Small intestine (tissue), 7 donors: ENCODE measurements at regions not wholly inside any gene's neighbourhood (a gene's known extent, or its start where the extent isn't known, plus 50 kb on each side); places are given as distances from the start of the nearest gene placed in this dataset.

Experiments used
- DNase-seq, 2 donors: peaks; one replicate each; pipeline versions ENCODE4 v3.0.0 to v3.0.0-alpha.2; 2013
- FAIRE-seq: peaks from 2 replicates; lab custom pipeline; 2012; peaks lifted over from hg19 to GRCh38; lab: Jason Lieb, UNC
- H3K27ac ChIP-seq, 3 donors: one replicate each; pipeline ENCODE4 v1.5.1; 2013; ENCODE audit warnings: low read length in 2 of 3, mild to moderate bottlenecking in 2 of 3, control low read depth in 1 of 3, inconsistent platforms in 1 of 3, low read depth in 1 of 3, moderate library complexity in 1 of 3
- H3K27me3 ChIP-seq, 3 donors: one replicate each; pipeline ENCODE4 v1.6.1; 2013; ENCODE audit warnings: low read length in 3 of 3, inconsistent platforms in 1 of 3; ENCODE audit not compliant: control insufficient read depth in 3 of 3, insufficient read depth in 3 of 3
- H3K36me3 ChIP-seq, 3 donors: one replicate each; pipeline ENCODE4 v1.6.1; 2013; ENCODE audit warnings: low read length in 3 of 3, inconsistent platforms in 1 of 3, low read depth in 1 of 3, mild to moderate bottlenecking in 1 of 3, moderate library complexity in 1 of 3; ENCODE audit not compliant: control insufficient read depth in 3 of 3, insufficient read depth in 2 of 3
- H3K4me1 ChIP-seq, 3 donors: one replicate each; pipeline ENCODE4 v1.6.1; 2013; ENCODE audit warnings: low read length in 2 of 3, inconsistent platforms in 1 of 3, low read depth in 1 of 3, mild to moderate bottlenecking in 1 of 3, moderate library complexity in 1 of 3; ENCODE audit not compliant: control insufficient read depth in 3 of 3, insufficient read depth in 2 of 3
- H3K4me3 ChIP-seq, 3 donors: one replicate each; pipeline ENCODE4 v1.5.1; 2013; ENCODE audit warnings: low read length in 3 of 3, control low read depth in 1 of 3, inconsistent platforms in 1 of 3, low read depth in 1 of 3, mild to moderate bottlenecking in 1 of 3, moderate library complexity in 1 of 3
- H3K9me3 ChIP-seq, 2 donors: one replicate each; pipeline ENCODE4 v1.6.1; 2013; ENCODE audit warnings: low read depth in 1 of 2, low read length in 1 of 2; ENCODE audit not compliant: control insufficient read depth in 2 of 2, insufficient read depth in 1 of 2
- WGBS, 3 donors: extraction: QIAGEN DNeasy Blood & Tissue Kit; methylation state at CpG; one replicate each; pipeline ENCODE4 v1.1.7; 2013; 5-methylcytosine and 5-hydroxymethylcytosine counted together
- donor health status: healthy with polysubstance abuse.
- donor health status: control.
- donor health status: control.
- donor health status: Bipolar disorder and iron deficiency.
- donor health status: healthy.

DNA sequence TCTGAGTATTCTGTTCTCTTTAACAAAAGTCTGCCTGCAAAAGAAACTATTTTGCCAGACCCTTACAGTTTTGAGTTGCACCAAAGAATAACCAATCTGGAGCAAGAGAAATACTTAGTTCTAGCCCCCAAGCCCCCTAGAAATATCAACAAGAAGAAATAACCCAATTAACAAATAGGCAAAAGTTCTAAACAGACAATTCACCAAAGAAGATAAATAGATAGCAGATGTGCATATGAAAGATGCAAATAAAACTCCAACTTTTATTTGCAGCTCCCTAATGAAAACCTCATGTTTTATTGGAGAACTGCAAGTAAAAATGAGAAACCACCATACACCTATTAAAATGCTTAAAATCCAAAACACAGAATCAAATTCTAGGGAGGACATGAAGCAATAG is 1308.0 kb downstream of the CDH11 start:
- H3K27me3 ChIP-seq = no peaks in the 10 kb centered on the region
- FAIRE-seq (no peak), DNase-seq (no peak)
- H3K4me3 ChIP-seq = no peak overlapping the region
- H3K4me1 ChIP-seq = no peaks in the 10 kb centered on the region
- no peaks in the 10 kb centered on the region for H3K36me3 ChIP-seq
- H3K9me3 ChIP-seq = no peaks in the 10 kb centered on the region
- no peak overlapping the region for H3K27ac ChIP-seq

DNA sequence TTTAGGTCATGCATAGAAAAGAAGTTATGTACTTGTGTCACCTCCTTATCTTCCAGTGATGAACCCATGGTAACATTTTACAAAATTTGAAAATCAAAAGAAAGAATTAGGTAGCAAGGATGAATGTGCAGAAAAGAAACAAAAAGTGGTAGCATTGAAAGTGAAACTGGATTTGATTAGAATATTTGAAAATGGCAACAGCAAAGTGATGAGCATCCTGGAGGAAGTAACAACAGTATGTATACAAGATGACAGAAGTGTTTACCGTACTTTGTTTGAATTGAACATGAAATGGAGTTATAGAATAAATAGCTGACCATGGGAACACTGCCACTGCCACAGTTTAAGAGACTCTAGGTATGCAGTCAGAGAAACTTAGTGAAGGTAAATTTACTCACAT is 1313.1 kb downstream of the CDH11 start:
- Histone ChIP-seq H3K27ac (no peak overlapping the region), H3K4me3 (no peak overlapping the region), H3K27me3 (no peaks in the 10 kb centered on the region), H3K9me3 (no peaks in the 10 kb centered on the region), H3K36me3 (no peaks in the 10 kb centered on the region), H3K4me1 (no peaks in the 10 kb centered on the region)
- FAIRE-seq (no peak), DNase-seq (no peak)
- 73 to 88% (median 81%) methylated on average over 1 of the region's 1 CpG for WGBS, 3 donors

DNA sequence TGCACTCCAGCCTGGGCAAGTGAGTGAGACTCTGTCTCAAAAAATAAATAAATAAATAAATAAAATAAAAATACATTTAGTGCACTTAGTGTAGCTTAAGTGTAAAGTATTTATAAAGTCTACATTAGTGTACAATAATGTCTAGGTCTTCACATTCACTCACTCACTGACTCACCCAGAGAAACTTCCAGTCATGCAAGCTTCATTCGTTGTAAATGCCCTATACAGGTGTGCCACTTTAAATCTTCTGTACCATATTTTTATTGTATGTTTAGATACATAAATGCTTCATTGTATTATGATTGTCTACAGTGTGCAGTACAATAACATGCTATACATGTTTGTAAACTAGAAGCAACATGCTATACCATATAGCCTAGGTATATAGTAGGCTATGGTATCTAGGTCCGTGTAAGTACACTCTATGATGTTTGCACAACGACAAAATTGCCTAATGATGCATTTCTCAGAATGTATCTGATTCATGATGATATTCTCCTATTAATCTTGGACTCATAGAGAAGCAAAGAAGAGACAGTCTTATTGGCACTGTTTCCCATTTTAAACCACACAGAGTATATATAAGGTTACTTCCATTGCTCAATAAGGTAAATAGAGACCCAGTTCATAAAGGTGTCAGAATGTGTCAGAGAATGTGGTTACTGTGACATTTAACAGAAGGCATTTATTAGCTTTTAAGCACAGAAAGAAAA is 1314.9 kb downstream of the CDH11 start:
- no peak for FAIRE-seq
- H3K36me3 ChIP-seq = no peaks in the 10 kb centered on the region
- H3K4me3 ChIP-seq = no peak overlapping the region
- peaks cover 0 to 2% of the 10 kb centered on the region in 2 donors for H3K9me3 ChIP-seq
- no peak overlapping the region for H3K27ac ChIP-seq
- WGBS, 3 donors = 65 to 77% (median 76%) methylated on average over 3 of the region's 3 CpGs
- no peak for DNase-seq
- H3K4me1 ChIP-seq = no peaks in the 10 kb centered on the region
- H3K27me3 ChIP-seq = no peaks in the 10 kb centered on the region

DNA sequence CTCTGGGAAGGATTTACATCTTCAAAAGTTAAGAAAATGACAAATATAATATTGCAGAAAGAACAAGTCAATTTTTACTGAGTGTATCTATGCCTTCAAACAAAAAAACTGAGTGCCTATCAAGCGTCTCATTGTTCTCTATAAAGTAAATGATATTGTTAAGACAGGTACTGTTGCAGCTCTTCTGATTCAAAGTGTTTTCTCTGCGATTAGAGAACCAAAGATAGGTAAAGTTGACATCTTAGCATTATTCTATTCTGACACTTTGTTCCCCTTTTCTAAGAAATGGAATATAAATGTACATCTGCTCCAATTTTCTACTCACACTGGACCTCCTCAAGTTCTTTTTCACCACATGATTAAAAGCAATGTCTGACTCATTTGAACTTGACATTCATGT is 1317.7 kb downstream of the CDH11 start:
- no peaks in the 10 kb centered on the region for H3K36me3 ChIP-seq
- H3K27ac ChIP-seq = no peak overlapping the region
- H3K27me3 ChIP-seq = no peaks in the 10 kb centered on the region
- H3K4me3 ChIP-seq = no peak overlapping the region
- peaks cover 0 to 7% of the 10 kb centered on the region in 2 donors for H3K9me3 ChIP-seq
- 73 to 84% (median 82%) methylated on average over 2 of the region's 2 CpGs for WGBS, 3 donors
- DNase-seq (no peak), FAIRE-seq (no peak)
- no peaks in the 10 kb centered on the region for H3K4me1 ChIP-seq

DNA sequence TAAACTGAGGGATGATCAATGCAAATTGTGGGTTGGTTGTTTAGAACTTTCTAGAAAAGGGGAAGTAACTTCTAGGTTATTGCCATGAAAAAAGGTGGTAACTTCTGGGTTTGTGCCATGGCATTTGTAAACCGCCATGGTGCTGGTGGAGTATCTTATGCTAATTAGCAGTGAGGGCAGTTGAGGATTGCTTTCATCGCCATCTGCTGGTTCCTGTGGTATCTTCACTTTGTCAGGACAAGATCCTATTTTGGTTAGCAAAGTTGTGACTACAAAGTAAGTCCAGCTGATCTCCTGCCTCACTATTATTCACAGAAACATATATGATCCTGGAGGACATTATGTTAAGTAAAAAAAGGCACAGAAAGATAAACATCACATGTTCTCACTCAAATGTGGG is 1332.3 kb downstream of the CDH11 start:
- FAIRE-seq (no peak), DNase-seq (peak in 1 of 2 donors; percentile 32)

DNA sequence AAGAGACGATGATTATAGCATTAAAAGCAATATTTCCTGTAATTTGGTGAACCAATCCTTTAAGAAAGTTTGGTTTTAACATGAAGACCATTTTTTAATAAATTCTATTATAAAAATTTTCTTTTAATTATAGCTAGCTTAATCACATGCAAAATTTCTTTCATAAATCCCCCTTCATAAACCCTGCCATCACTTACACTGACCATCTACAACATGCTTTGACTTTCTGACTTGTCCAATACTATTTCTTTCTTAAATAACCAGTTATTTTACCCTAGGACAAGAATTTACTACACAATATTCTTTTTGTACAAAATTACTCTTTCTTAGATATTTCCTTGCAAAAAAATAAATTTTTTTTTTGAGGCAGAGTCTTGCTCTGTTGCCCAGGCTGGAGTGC is 1334.8 kb downstream of the CDH11 start:
- peaks cover 0 to 16% of the 10 kb centered on the region in 2 donors for H3K9me3 ChIP-seq
- 90 to 100% (median 98%) methylated on average over 1 of the region's 1 CpG for WGBS, 3 donors
- H3K4me1 ChIP-seq = no peaks in the 10 kb centered on the region
- no peaks in the 10 kb centered on the region for H3K27me3 ChIP-seq
- DNase-seq = no peak
- no peak overlapping the region for H3K4me3 ChIP-seq
- no peak overlapping the region for H3K27ac ChIP-seq
- no peak for FAIRE-seq
- H3K36me3 ChIP-seq = no peaks in the 10 kb centered on the region

More for the DNA sequence above, 1332.3 kb downstream of the CDH11 start:
- 81 to 84% (median 81%) methylated on average over 2 of the region's 2 CpGs for WGBS, 3 donors
- Histone ChIP-seq H3K4me3 (no peak overlapping the region), H3K27me3 (no peaks in the 10 kb centered on the region), H3K36me3 (no peaks in the 10 kb centered on the region), H3K4me1 (no peaks in the 10 kb centered on the region), H3K9me3 (peaks cover 0 to 16% of the 10 kb centered on the region in 2 donors), H3K27ac (no peak overlapping the region)

DNA sequence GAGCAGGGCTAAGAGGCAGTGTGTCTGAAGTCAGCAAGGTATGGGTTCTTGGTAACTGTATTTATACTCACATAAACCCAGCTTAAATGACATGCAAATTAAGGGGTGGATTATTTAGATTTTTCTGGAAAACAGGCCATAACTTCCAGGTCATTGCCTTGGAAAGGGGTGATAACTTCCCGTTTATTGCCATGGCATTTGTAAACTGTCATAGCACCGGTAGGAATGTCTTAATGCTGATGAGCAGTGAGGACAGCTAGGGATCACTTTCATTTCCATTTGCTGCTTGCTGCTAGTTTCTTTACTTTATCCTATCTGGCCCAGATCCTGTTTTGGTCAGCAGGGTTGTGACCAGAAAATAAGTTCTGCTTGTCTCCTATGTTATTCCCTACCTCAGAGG is 1336.7 kb downstream of the CDH11 start:
- H3K9me3 ChIP-seq = peaks cover 0 to 16% of the 10 kb centered on the region in 2 donors
- DNase-seq (no peak), FAIRE-seq (no peak)
- no peak overlapping the region for H3K4me3 ChIP-seq
- H3K27me3 ChIP-seq = no peaks in the 10 kb centered on the region
- H3K27ac ChIP-seq = no peak overlapping the region
- H3K36me3 ChIP-seq = no peaks in the 10 kb centered on the region
- H3K4me1 ChIP-seq = no peaks in the 10 kb centered on the region
- whole genome bisulfite sequencing, 3 donors = 76 to 81% (median 81%) methylated on average over 2 of the region's 2 CpGs

DNA sequence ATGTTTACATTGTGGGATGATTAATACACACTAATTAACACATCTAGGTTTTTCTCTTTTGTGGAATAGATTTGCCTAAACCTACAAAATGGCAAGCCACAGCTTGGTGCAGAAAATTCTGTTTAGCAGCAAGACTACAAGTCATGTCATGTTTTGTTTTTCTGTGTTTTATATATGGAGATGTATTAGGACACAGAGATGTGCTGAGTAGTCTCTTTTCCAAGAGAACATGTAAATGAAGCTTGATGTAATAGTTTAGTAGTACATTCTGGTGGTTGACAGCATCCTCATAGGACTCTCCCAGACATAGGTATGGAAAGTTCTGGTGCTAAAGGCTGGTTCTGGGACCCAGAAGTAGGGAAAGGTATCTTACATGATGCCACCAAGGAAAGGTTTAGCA is 1345.4 kb downstream of the CDH11 start:
- Histone ChIP-seq H3K4me3 (no peak overlapping the region), H3K27me3 (no peaks in the 10 kb centered on the region), H3K9me3 (no peaks in the 10 kb centered on the region), H3K27ac (no peak overlapping the region), H3K4me1 (no peaks in the 10 kb centered on the region), H3K36me3 (no peaks in the 10 kb centered on the region)
- FAIRE-seq = no peak
- DNase-seq = no peak

DNA sequence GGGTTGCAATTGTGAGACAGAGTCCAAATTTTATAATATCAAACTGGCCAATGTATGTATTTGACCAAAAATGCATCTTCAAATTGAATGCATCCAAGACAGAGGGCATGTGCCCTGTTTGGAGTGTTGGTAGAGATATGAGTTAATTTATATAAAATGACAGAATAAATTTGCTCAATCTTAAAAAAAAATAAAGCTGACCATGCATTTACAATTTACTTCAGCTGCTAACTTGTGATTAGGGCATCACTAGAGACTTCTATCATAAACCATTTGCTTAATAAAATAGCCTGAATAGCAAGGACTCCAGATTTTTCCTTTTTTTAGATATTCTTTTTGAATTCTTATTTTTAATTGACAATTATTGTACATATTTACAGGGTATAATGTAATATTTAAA is 1345.8 kb downstream of the CDH11 start:
- no peak for FAIRE-seq
- Histone ChIP-seq H3K27ac (no peak overlapping the region), H3K36me3 (no peaks in the 10 kb centered on the region)

More for the DNA sequence above, 1345.8 kb downstream of the CDH11 start:
- Histone ChIP-seq H3K9me3 (no peaks in the 10 kb centered on the region), H3K4me3 (no peak overlapping the region), H3K27me3 (no peaks in the 10 kb centered on the region), H3K4me1 (no peaks in the 10 kb centered on the region)
- DNase-seq = no peak
